A673 (cell line): ENCODE measurements at regions not wholly inside any gene's neighbourhood (a gene's known extent, or its start where the extent isn't known, plus 50 kb on each side); places are given as distances from the start of the nearest gene placed in this dataset.
"Not testable (repeated sequence)": the region's sequence is repeated elsewhere in the genome, so short reads cannot be mapped to it uniquely, and the experiment has no call there.

Source experiments
- BruUV-seq: library from RNA; stranded (reverse); fragments of 400-500 nt; replicated peaks from 2 replicates; lab custom pipeline; 2021; lab: Mats Ljungman, UMichigan
- CTCF ChIA-PET: fragments of 300-600 bp; sonication (Branson Sonifier 250); formaldehyde crosslinking; loops from one replicate; lab custom pipeline; 2022; ENCODE audit warnings: antibody characterized with exemption; lab: Charles Lee
- POLR2A ChIA-PET: fragments of 300-600 bp; sonication (Branson Sonifier 250); formaldehyde crosslinking; loops from one replicate; lab custom pipeline; 2022; ENCODE audit warnings: antibody characterized with exemption; ENCODE audit not compliant: low non-redundant PET; lab: Charles Lee
- DNase-seq: peaks from one replicate; pipeline ENCODE4 v3.0.0-alpha.2; 2015; ENCODE audit warnings: low spot score
- H3K27ac ChIP-seq: fragments of 200-600 bp; sonication (generic); 2 replicates; pipeline ENCODE4 v1.5.1; 2016; ENCODE audit warnings: mixed run types, low read depth, mild to moderate bottlenecking, mixed read lengths, antibody characterized with exemption, low read length; ENCODE audit not compliant: poor library complexity, severe bottlenecking
- H3K27me3 ChIP-seq: fragments of 200-600 bp; sonication (generic); replicated peaks from 2 replicates; pipeline ENCODE4 v1.6.1; 2017; ENCODE audit warnings: mixed run types, low read depth, mild to moderate bottlenecking, mixed read lengths, antibody characterized with exemption, low read length; ENCODE audit not compliant: insufficient read depth, poor library complexity
- H3K36me3 ChIP-seq: fragments of 200-600 bp; sonication (generic); 2 replicates; pipeline ENCODE4 v1.6.1; 2016; ENCODE audit warnings: mixed run types, mild to moderate bottlenecking, mixed read lengths, antibody characterized with exemption, low read length; ENCODE audit not compliant: insufficient read depth, poor library complexity, severe bottlenecking
- H3K4me1 ChIP-seq: fragments of 200-600 bp; sonication (generic); 2 replicates; pipeline ENCODE4 v1.6.1; 2017; ENCODE audit warnings: mixed run types, mild to moderate bottlenecking, mixed read lengths, antibody characterized with exemption, low read length; ENCODE audit not compliant: insufficient read depth, poor library complexity, severe bottlenecking
- H3K4me3 ChIP-seq: fragments of 200-600 bp; sonication (generic); 2 replicates; pipeline ENCODE4 v1.5.1; 2016; ENCODE audit warnings: low read depth, mixed run types, mild to moderate bottlenecking, mixed read lengths, low read length; ENCODE audit not compliant: poor library complexity, severe bottlenecking
- H3K9me3 ChIP-seq: fragments of 200-600 bp; sonication (generic); 2 replicates; pipeline ENCODE4 v1.6.1; 2016; ENCODE audit warnings: mixed run types, low read depth, mild to moderate bottlenecking, mixed read lengths, antibody characterized with exemption, low read length; ENCODE audit not compliant: poor library complexity, severe bottlenecking
- CTCF ChIP-seq: fragments of 300-800, 200-600 bp; sonication (generic); conservative IDR thresholded peaks from 2 replicates; pipeline ENCODE4 v1.5.1; 2017; ENCODE audit warnings: low read depth, mild to moderate bottlenecking, antibody characterized with exemption, low read length, moderate library complexity, mixed read lengths
- EZH2 ChIP-seq: fragments of 200-600 bp; sonication (generic); IDR thresholded peaks from 2 replicates; pipeline ENCODE4 v1.6.1; 2017; ENCODE audit warnings: borderline replicate concordance, low read depth, mild to moderate bottlenecking, mixed read lengths, antibody characterized with exemption, low read length; ENCODE audit not compliant: poor library complexity, severe bottlenecking
- intact Hi-C: fragments of 100-400 bp; cut with micrococcal nuclease; formaldehyde crosslinking; loops from one replicate; pipeline ENCODE4 v1.10.0; 2022; ENCODE audit not compliant: unreplicated experiment

GRCh38 chr2:183967756-183968155 lies 630.6 kb upstream of the ZNF804A start:
- ChIA-PET POLR2A (no interaction called here), CTCF (no interaction called here)
- no peaks in the 10 kb centered on the region for H3K4me1 ChIP-seq
- no peaks in the 10 kb centered on the region for H3K27me3 ChIP-seq
- no TSS peak for BruUV-seq
- no peak overlapping the region for H3K27ac ChIP-seq
- TF ChIP-seq EZH2 (no peak), CTCF (no peak)
- H3K9me3 ChIP-seq: no peaks in the 10 kb centered on the region
- no peaks in the 10 kb centered on the region for H3K36me3 ChIP-seq
- intact Hi-C loops: no loop called here
- H3K4me3 ChIP-seq: no peak overlapping the region
- DNase-seq: no peak

DNA sequence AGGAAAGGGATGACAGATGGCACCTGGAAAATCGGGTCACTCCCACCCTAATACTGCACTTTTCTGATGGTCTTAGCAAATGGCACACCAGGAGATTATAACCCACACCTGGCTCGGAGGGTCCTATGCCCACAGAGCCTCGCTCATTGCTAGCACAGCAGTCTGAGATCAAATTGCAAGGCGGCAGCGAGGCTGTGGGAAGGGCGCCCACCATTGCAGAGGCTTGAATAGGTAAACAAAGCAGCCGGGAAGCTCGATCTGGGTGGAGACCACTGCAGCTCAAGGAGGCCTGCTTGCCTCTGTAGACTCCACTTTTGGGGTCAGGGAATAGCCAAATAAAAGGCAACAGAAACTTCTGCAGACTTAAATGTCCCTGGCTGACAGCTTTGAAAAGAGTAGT lies 622.7 kb upstream of the ZNF804A start:
- H3K27me3 ChIP-seq, H3K4me3 ChIP-seq, POLR2A ChIA-PET, BruUV-seq, H3K36me3 ChIP-seq, CTCF ChIA-PET, H3K4me1 ChIP-seq, DNase-seq, H3K9me3 ChIP-seq, H3K27ac ChIP-seq, intact Hi-C loops: not testable (repeated sequence)

- no peaks in the 10 kb centered on the region for H3K36me3 ChIP-seq
- intact Hi-C loops: no loop called here
- BruUV-seq: no TSS peak
- H3K27ac ChIP-seq: no peak overlapping the region
- no peak overlapping the region for H3K4me3 ChIP-seq
- H3K27me3 ChIP-seq: no peaks in the 10 kb centered on the region
- H3K4me1 ChIP-seq: no peaks in the 10 kb centered on the region
- ChIA-PET CTCF (no interaction called here), POLR2A (no interaction called here)
- no peaks in the 10 kb centered on the region for H3K9me3 ChIP-seq
- TF ChIP-seq EZH2 (no peak), CTCF (no peak)
- no peak for DNase-seq
These were observed 613.5 kb upstream of the ZNF804A start for GRCh38 chr2:183984871-183985270.

- BruUV-seq: no TSS peak
- Histone ChIP-seq H3K9me3 (no peaks in the 10 kb centered on the region), H3K36me3 (no peaks in the 10 kb centered on the region), H3K4me3 (no peak overlapping the region), H3K4me1 (no peaks in the 10 kb centered on the region), H3K27ac (no peak overlapping the region), H3K27me3 (no peaks in the 10 kb centered on the region)
- DNase-seq: no peak
- intact Hi-C loops: no loop called here
- TF ChIP-seq EZH2: no peak
- ChIA-PET CTCF (no interaction called here), POLR2A (no interaction called here)
These were observed 606.4 kb upstream of the ZNF804A start for GRCh38 chr2:183991968-183992367.
